Body of pancreas (tissue), 4 donors: ENCODE measurements at regions not wholly inside any gene's neighbourhood (a gene's known extent, or its start where the extent isn't known, plus 50 kb on each side); places are given as distances from the start of the nearest gene placed in this dataset.

Experiments used
- ATAC-seq: fragments of 150-250 bp; one replicate; pipeline ENCODE4 v1.9.1; 2016
- DNase-seq, 4 donors: peaks; one replicate each; pipeline ENCODE4 v3.0.0-alpha.2; 2019
- H3K27ac ChIP-seq, 4 donors: fragments of 200-600 bp; sonication (generic); 1 replicate in 3 of 4; 2 replicates in 1 of 4; pipeline versions ENCODE4 v1.5.1 to v1.6.1; 2016 to 2019; ENCODE audit warnings: mild to moderate bottlenecking in 1 of 4, mixed read lengths in 1 of 4, moderate library complexity in 1 of 4
- H3K27me3 ChIP-seq, 2 donors: fragments of 200-600 bp; sonication (generic); one replicate each; pipeline ENCODE4 v1.6.0; 2016; ENCODE audit warnings: mild to moderate bottlenecking in 1 of 2
- H3K36me3 ChIP-seq, 2 donors: fragments of 200-600 bp; sonication (generic); replicated peaks in 1 of 2; 2 replicates each; pipeline ENCODE4 v1.5.1; 2016; ENCODE audit warnings: low read depth in 2 of 2; ENCODE audit not compliant: insufficient read depth in 1 of 2
- H3K4me1 ChIP-seq: fragments of 200-600 bp; sonication (generic); one replicate; pipeline ENCODE4 v1.6.0; 2016
- H3K4me3 ChIP-seq, 2 donors: fragments of 200-600 bp; sonication (generic); 1 replicate in 1 of 2; 2 replicates in 1 of 2; pipeline ENCODE4 v1.5.1; 2016 to 2019
- H3K9me3 ChIP-seq, 3 donors: fragments of 200-600 bp; sonication (generic); 1 replicate in 2 of 3; 2 replicates in 1 of 3; pipeline ENCODE4 v1.5.1; 2016
- POLR2A ChIP-seq, 3 donors: fragments of 450-650 bp; IDR thresholded peaks; one replicate each; pipeline ENCODE4 v1.6.1; 2016; ENCODE audit warnings: antibody characterized with exemption in 3 of 3, mild to moderate bottlenecking in 2 of 3
- WGBS, 2 donors: methylation state at CpG; one replicate each; pipeline ENCODE4 v1.1.5; 2017; 5-methylcytosine and 5-hydroxymethylcytosine counted together
- intact Hi-C: fragments of 100-400 bp; cut with DNase I; formaldehyde crosslinking; loops from one replicate; pipeline ENCODE4 v1.15.1; 2023
- TF ChIP-seq, protein P1 (sequence below), 7 experiments: fragments of 450-650 bp in 4 of 7; fragments of 200-600 bp in 3 of 7; sonication (generic) in 3 of 7; IDR thresholded peaks; one replicate each; pipeline ENCODE4 v1.5.1; 2016 to 2019; ENCODE audit warnings: antibody characterized with exemption in 7 of 7

DNA sequence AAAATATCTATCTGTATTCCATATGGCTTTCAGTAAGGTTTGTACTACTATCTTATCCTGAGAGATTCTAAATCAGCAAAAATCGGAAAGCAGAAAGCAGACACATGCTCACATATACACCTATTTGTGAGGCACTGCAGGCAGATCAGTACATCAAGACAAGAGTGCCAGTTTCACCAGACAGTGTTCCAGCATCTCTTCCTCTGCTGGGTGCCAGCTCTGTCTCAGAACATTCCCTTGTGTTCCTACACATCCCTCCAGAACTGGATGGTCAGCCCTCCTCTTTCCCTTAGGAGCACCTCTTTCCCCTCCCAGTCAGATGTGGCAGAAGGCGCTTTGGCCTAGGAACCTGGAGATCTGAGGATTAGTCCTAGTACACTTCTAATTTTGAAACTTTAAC, 121.3 kb upstream of the IL12A start:
- no peaks in the 10 kb centered on the region for H3K4me1 ChIP-seq
- DNase-seq (no peak), ATAC-seq (no peak)
- TF ChIP-seq, protein P1, sequence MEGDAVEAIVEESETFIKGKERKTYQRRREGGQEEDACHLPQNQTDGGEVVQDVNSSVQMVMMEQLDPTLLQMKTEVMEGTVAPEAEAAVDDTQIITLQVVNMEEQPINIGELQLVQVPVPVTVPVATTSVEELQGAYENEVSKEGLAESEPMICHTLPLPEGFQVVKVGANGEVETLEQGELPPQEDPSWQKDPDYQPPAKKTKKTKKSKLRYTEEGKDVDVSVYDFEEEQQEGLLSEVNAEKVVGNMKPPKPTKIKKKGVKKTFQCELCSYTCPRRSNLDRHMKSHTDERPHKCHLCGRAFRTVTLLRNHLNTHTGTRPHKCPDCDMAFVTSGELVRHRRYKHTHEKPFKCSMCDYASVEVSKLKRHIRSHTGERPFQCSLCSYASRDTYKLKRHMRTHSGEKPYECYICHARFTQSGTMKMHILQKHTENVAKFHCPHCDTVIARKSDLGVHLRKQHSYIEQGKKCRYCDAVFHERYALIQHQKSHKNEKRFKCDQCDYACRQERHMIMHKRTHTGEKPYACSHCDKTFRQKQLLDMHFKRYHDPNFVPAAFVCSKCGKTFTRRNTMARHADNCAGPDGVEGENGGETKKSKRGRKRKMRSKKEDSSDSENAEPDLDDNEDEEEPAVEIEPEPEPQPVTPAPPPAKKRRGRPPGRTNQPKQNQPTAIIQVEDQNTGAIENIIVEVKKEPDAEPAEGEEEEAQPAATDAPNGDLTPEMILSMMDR (IDR thresholded peaks at IDR 0.05): no peak
- no peak for TF ChIP-seq POLR2A (IDR thresholded peaks at IDR 0.05)
- intact Hi-C loops: no loop called here
- no peaks in the 10 kb centered on the region for H3K27me3 ChIP-seq
- H3K36me3 ChIP-seq: no peaks in the 10 kb centered on the region
- WGBS, 2 donors: 72 to 76% methylated on average over 2 of the region's 2 CpGs
- H3K9me3 ChIP-seq: no peaks in the 10 kb centered on the region
- H3K4me3 ChIP-seq: no peak overlapping the region
- H3K27ac ChIP-seq: no peak overlapping the region

- ATAC-seq (no peak), DNase-seq (no peak)
- no peak overlapping the region for H3K27ac ChIP-seq
- intact Hi-C loops: no loop called here
- H3K4me1 ChIP-seq: no peaks in the 10 kb centered on the region
- H3K36me3 ChIP-seq: no peaks in the 10 kb centered on the region
- WGBS, 2 donors: 41 to 68% methylated on average over 1 of the region's 1 CpG
- no peaks in the 10 kb centered on the region for H3K27me3 ChIP-seq
- no peak overlapping the region for H3K4me3 ChIP-seq
- no peaks in the 10 kb centered on the region for H3K9me3 ChIP-seq
- TF ChIP-seq, protein P1 (IDR thresholded peaks at IDR 0.05): no peak
- no peak for TF ChIP-seq POLR2A (IDR thresholded peaks at IDR 0.05)
Observed at GRCh38 chr3:159870723-159871122, 117.9 kb upstream of the IL12A start.

GRCh38 chr3:159872374-159873109, 116.1 kb upstream of the IL12A start:
- intact Hi-C loops: no loop called here
- Histone ChIP-seq H3K4me3 (no peak overlapping the region), H3K4me1 (no peaks in the 10 kb centered on the region), H3K27me3 (no peaks in the 10 kb centered on the region), H3K27ac (no peak overlapping the region), H3K9me3 (no peaks in the 10 kb centered on the region), H3K36me3 (no peaks in the 10 kb centered on the region)
- ATAC-seq (no peak), DNase-seq (no peak)
- TF ChIP-seq, protein P1 (IDR thresholded peaks at IDR 0.05): no peak
- TF ChIP-seq POLR2A (IDR thresholded peaks at IDR 0.05): no peak
- WGBS, 2 donors: 58 to 60% methylated on average over 3 of the region's 3 CpGs

DNA sequence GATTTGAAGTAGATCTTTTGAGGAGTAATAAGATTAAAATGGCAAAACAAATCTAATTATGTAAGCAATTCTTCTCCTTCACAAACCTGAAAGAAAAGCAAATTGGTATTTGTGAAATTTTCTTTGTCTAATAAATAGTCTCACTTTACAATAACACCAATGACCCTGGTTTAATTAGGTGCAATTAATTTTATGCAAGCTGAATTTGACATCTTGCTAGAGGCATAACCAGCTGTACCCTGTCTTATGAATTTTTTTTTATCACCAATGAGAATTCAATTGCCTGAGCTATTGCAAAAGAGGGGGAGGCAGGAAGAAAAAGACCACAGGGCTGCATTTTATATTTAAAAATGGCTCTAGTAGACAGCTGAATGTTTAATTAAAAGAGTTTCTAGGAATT, 113.5 kb upstream of the IL12A start:
- no peak overlapping the region for H3K4me3 ChIP-seq
- no peaks in the 10 kb centered on the region for H3K27me3 ChIP-seq
- intact Hi-C loops: no loop called here
- H3K4me1 ChIP-seq: no peaks in the 10 kb centered on the region
- no peaks in the 10 kb centered on the region for H3K9me3 ChIP-seq
- no peak for DNase-seq
- H3K27ac ChIP-seq: no peak overlapping the region
- ATAC-seq: no peak
- no peaks in the 10 kb centered on the region for H3K36me3 ChIP-seq
- TF ChIP-seq, protein P1 (IDR thresholded peaks at IDR 0.05): no peak
- no peak for TF ChIP-seq POLR2A (IDR thresholded peaks at IDR 0.05)

GRCh38 chr3:159877924-159878323, 110.7 kb upstream of the IL12A start:
- Histone ChIP-seq H3K4me3 (no peak overlapping the region), H3K4me1 (no peaks in the 10 kb centered on the region), H3K9me3 (no peaks in the 10 kb centered on the region), H3K36me3 (no peaks in the 10 kb centered on the region), H3K27me3 (no peaks in the 10 kb centered on the region), H3K27ac (no peak overlapping the region)
- ATAC-seq: no peak
- 64 to 75% methylated on average over 5 of the region's 5 CpGs for WGBS, 2 donors
- no peak for DNase-seq
- intact Hi-C loops: no loop called here
- TF ChIP-seq, protein P1 (IDR thresholded peaks at IDR 0.05): no peak
- TF ChIP-seq POLR2A (IDR thresholded peaks at IDR 0.05): no peak
